B cell (primary cell): ENCODE measurements at regions not wholly inside any gene's neighbourhood (a gene's known extent, or its start where the extent isn't known, plus 50 kb on each side); places are given as distances from the start of the nearest gene placed in this dataset.

Experiments
- ATAC-seq: fragments of 200-7000 bp; cut with Tn5 transposase; one replicate; pipeline ENCODE4 v1.10.0; 2021; ENCODE audit warnings: low read depth, mild to moderate bottlenecking, moderate number of reproducible peaks, moderate library complexity
- CTCF ChIA-PET: fragments of 350-600 bp; sonication (Branson Sonifier 250); formaldehyde crosslinking; loops from one replicate; lab custom pipeline; 2021; ENCODE audit warnings: antibody characterized with exemption, inconsistent platforms; lab: Charles Lee
- POLR2A ChIA-PET: fragments of 350-600 bp; sonication (Branson Sonifier 250); formaldehyde crosslinking; loops from one replicate; lab custom pipeline; 2021; ENCODE audit warnings: antibody characterized with exemption; lab: Charles Lee
- DNase-seq: peaks from one replicate; pipeline ENCODE4 v3.0.0; 2013
- H2AFZ ChIP-seq: 2 replicates; pipeline ENCODE4 v1.6.1; 2012; ENCODE audit warnings: mild to moderate bottlenecking, low read depth, low read length; ENCODE audit not compliant: insufficient read depth, poor library complexity, severe bottlenecking
- H3K27ac ChIP-seq, 2 donors: 1 replicate in 1 of 2; 2 replicates in 1 of 2; pipeline ENCODE4 v1.5.1; 2012 to 2013; ENCODE audit warnings: low read length in 2 of 2, mild to moderate bottlenecking in 2 of 2, moderate library complexity in 1 of 2
- H3K27me3 ChIP-seq, 4 experiments: fragments of 200-600 bp in 1 of 4; sonication (generic) in 1 of 4; replicated peaks in 1 of 4; 1 replicate in 2 of 4; 2 replicates in 2 of 4; pipeline versions ENCODE4 v1.6.1 to v1.7.0; 2013 to 2016; ENCODE audit warnings: low read length in 3 of 4, mild to moderate bottlenecking in 2 of 4, mixed read lengths in 1 of 4, moderate library complexity in 1 of 4; ENCODE audit not compliant: insufficient read depth in 4 of 4, control insufficient read depth in 3 of 4; ENCODE audit errors: control extremely low read depth in 1 of 4
- H3K36me3 ChIP-seq, 2 experiments: replicated peaks in 1 of 2; 1 replicate in 1 of 2; 2 replicates in 1 of 2; pipeline versions ENCODE4 v1.6.1 to v1.7.1; 2013; ENCODE audit warnings: low read length in 1 of 2; ENCODE audit not compliant: insufficient read depth in 2 of 2, control insufficient read depth in 1 of 2; ENCODE audit errors: control extremely low read depth in 1 of 2, extremely low read depth in 1 of 2
- H3K4me1 ChIP-seq, 2 donors: fragments of 200-600 bp in 1 of 2; sonication (generic) in 1 of 2; 1 replicate in 1 of 2; 2 replicates in 1 of 2; pipeline versions ENCODE4 v1.5.1 to v1.6.1; 2013 to 2017; ENCODE audit warnings: low read length in 2 of 2; ENCODE audit not compliant: control insufficient read depth in 2 of 2, insufficient read depth in 2 of 2
- H3K4me2 ChIP-seq: replicated peaks from 2 replicates; pipeline ENCODE3; 2012; ENCODE audit warnings: mild to moderate bottlenecking, low read depth, low read length; ENCODE audit not compliant: poor library complexity, severe bottlenecking
- H3K4me3 ChIP-seq, 5 experiments: fragments of 200-600 bp in 1 of 5; sonication (generic) in 1 of 5; 1 replicate in 3 of 5; 2 replicates in 2 of 5; pipeline versions ENCODE4 v1.5.1 to v1.7.0; 2011 to 2016; ENCODE audit warnings: low read length in 4 of 5, mild to moderate bottlenecking in 4 of 5, low read depth in 2 of 5, control low read depth in 1 of 5, moderate library complexity in 1 of 5; ENCODE audit not compliant: insufficient read depth in 1 of 5; ENCODE audit errors: control extremely low read depth in 1 of 5, extremely low read depth in 1 of 5
- H3K79me2 ChIP-seq: fragments of 200-600 bp; sonication (generic); one replicate; pipeline ENCODE4 v1.6.0; 2016; ENCODE audit warnings: low read length; ENCODE audit not compliant: control insufficient read depth, insufficient read depth
- H3K9ac ChIP-seq: fragments of 200-600 bp; sonication (generic); 2 replicates; pipeline ENCODE4 v1.6.1; 2017; ENCODE audit warnings: mild to moderate bottlenecking, low read length, moderate library complexity
- H3K9me3 ChIP-seq, 3 donors: one replicate each; pipeline versions ENCODE4 v1.6.1 to v1.7.1; 2013; ENCODE audit warnings: low read length in 2 of 3; ENCODE audit not compliant: control insufficient read depth in 2 of 3, insufficient read depth in 1 of 3; ENCODE audit errors: control extremely low read depth in 1 of 3
- H4K20me1 ChIP-seq: 2 replicates; pipeline ENCODE4 v1.6.0; 2012; ENCODE audit warnings: mild to moderate bottlenecking, low read length; ENCODE audit not compliant: insufficient read depth, control insufficient read depth, poor library complexity, severe bottlenecking
- H3K27ac Mint-ChIP-seq: one replicate; pipeline ENCODE4 v1.8.0; 2021; ENCODE audit warnings: mixed read lengths
- H3K27me3 Mint-ChIP-seq: one replicate; pipeline ENCODE4 v1.8.0; 2021; ENCODE audit warnings: mixed read lengths
- H3K4me1 Mint-ChIP-seq: one replicate; pipeline ENCODE4 v1.8.0; 2021; ENCODE audit warnings: mixed read lengths
- H3K4me3 Mint-ChIP-seq: one replicate; pipeline ENCODE4 v1.8.0; 2021; ENCODE audit warnings: mixed read lengths
- H3K9me3 Mint-ChIP-seq: one replicate; pipeline ENCODE4 v1.8.0; 2022; ENCODE audit warnings: mixed read lengths; ENCODE audit not compliant: insufficient read depth
- EZH2 ChIP-seq: IDR thresholded peaks from 2 replicates; pipeline ENCODE4 v1.6.1; 2012; ENCODE audit warnings: borderline replicate concordance, low read depth, mild to moderate bottlenecking, moderate library complexity, low read length; ENCODE audit not compliant: insufficient read depth, poor library complexity, severe bottlenecking
- WGBS: methylation state at CpG from one replicate; pipeline ENCODE4 v1.1.5; 2013; ENCODE audit warnings: missing lambda C conversion rate; ENCODE audit not compliant: insufficient coverage; 5-methylcytosine and 5-hydroxymethylcytosine counted together
- intact Hi-C: fragments of 100-400 bp; cut with micrococcal nuclease; formaldehyde crosslinking; loops from one replicate; pipeline ENCODE4 v1.10.0; 2022
- TF ChIP-seq, protein P1 (sequence below): fragments of 200-600 bp; IDR thresholded peaks from one replicate; pipeline ENCODE4 v1.8.0; 2022; ENCODE audit warnings: antibody characterized with exemption, mild to moderate bottlenecking

DNA sequence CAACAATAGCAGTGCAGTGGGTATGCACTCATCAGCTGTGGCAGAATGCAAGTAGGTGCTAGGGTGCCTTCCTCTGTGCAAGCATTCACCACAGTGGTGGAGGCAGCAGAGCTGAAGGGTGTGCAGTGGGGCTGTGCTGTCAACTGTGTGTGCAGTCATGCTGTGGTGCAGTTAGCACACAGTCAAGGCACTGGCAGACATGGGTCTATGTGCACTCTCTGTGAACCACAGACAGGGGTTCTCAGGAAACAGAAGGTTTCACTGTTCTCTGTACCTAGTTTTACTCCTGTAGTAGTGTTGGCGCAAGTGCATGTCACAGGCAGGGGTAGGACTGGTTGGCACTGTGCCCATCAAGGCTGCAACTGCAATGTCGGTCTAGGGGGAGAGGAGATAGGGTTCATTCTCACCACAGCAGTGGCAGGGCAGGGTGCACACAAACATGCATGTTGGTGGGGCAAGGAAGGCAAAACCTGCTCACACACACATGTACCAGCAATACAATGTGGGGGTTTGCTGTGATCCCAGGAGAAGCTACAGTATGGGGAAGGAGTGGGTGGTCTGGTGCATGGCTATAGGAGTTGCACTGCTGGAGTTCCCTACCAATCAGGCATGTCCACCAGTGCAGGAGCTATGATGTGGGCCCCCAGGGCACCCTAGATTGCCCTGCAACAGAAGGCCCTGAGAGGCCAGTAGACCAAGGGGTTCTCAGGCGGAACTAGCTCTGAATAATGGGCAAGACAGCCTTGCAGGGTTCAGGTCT, 242.7 kb upstream of the DDX18 start:
- no peaks in the 10 kb centered on the region for H3K79me2 ChIP-seq
- Mint-ChIP-seq H3K4me3 (no peak overlapping the region), H3K9me3 (peaks cover 17% of the 10 kb centered on the region), H3K4me1 (no peaks in the 10 kb centered on the region), H3K27ac (no peak overlapping the region), H3K27me3 (no peaks in the 10 kb centered on the region)
- ATAC-seq: no peak
- no peak overlapping the region for H3K4me3 ChIP-seq
- ChIA-PET POLR2A (no interaction called here), CTCF (no interaction called here)
- no peaks in the 10 kb centered on the region for H3K27me3 ChIP-seq
- no peak for DNase-seq
- H3K4me1 ChIP-seq: no peaks in the 10 kb centered on the region
- H3K36me3 ChIP-seq: no peaks in the 10 kb centered on the region
- no peak overlapping the region for H3K9ac ChIP-seq
- H3K4me2 ChIP-seq: no peak overlapping the region
- no peak overlapping the region for H3K27ac ChIP-seq
- no peak overlapping the region for H2AFZ ChIP-seq
- no peaks in the 10 kb centered on the region for H4K20me1 ChIP-seq
- intact Hi-C loops: no loop called here
- H3K9me3 ChIP-seq: peaks cover 0 to 11% (median 1%) of the 10 kb centered on the region in 3 donors
- TF ChIP-seq, protein P1, sequence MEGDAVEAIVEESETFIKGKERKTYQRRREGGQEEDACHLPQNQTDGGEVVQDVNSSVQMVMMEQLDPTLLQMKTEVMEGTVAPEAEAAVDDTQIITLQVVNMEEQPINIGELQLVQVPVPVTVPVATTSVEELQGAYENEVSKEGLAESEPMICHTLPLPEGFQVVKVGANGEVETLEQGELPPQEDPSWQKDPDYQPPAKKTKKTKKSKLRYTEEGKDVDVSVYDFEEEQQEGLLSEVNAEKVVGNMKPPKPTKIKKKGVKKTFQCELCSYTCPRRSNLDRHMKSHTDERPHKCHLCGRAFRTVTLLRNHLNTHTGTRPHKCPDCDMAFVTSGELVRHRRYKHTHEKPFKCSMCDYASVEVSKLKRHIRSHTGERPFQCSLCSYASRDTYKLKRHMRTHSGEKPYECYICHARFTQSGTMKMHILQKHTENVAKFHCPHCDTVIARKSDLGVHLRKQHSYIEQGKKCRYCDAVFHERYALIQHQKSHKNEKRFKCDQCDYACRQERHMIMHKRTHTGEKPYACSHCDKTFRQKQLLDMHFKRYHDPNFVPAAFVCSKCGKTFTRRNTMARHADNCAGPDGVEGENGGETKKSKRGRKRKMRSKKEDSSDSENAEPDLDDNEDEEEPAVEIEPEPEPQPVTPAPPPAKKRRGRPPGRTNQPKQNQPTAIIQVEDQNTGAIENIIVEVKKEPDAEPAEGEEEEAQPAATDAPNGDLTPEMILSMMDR: no peak
- TF ChIP-seq EZH2: no peak
- WGBS: 83% methylated on average over 2 of the region's 3 CpGs

DNA sequence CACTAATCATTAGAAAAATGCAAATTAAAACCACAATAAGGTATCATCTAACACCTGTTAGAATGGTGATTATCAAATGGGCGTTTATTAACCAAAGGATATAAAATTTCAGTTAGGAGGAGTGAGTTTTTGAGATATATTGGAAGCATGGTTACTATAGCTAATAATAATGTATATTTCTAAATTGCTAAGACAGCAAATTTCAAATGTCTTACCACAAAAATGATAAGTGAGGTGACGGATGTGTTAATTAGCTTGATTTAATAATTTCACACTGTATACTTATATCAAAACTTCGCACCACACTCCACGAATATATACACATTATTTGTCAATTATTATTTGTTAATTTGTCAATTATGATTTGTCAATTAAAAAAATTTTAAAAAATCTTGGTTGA, 227.2 kb upstream of the DDX18 start:
- intact Hi-C loops: no loop called here
- H3K4me2 ChIP-seq: no peak overlapping the region
- TF ChIP-seq EZH2: no peak
- TF ChIP-seq, protein P1: no peak

More for the DNA sequence above, 227.2 kb upstream of the DDX18 start:
- H3K9me3 ChIP-seq: peaks cover 0 to 4% (median 0%) of the 10 kb centered on the region in 3 donors
- H3K9ac ChIP-seq: no peak overlapping the region
- DNase-seq (no peak), ATAC-seq (no peak)
- H3K4me1 Mint-ChIP-seq: no peaks in the 10 kb centered on the region
- H3K4me3 Mint-ChIP-seq: no peak overlapping the region
- H3K27me3 ChIP-seq: no peaks in the 10 kb centered on the region
- no peaks in the 10 kb centered on the region for H3K4me1 ChIP-seq
- H3K79me2 ChIP-seq: no peaks in the 10 kb centered on the region
- no peaks in the 10 kb centered on the region for H4K20me1 ChIP-seq
- H3K4me3 ChIP-seq: no peak overlapping the region
- no peak overlapping the region for H3K27ac Mint-ChIP-seq
- no peak overlapping the region for H2AFZ ChIP-seq
- ChIA-PET CTCF (no interaction called here), POLR2A (no interaction called here)
- no CpG with 5 or more reads among the region's 4 CpGs for WGBS
- no peaks in the 10 kb centered on the region for H3K27me3 Mint-ChIP-seq
- H3K36me3 ChIP-seq: no peaks in the 10 kb centered on the region
- no peak overlapping the region for H3K27ac ChIP-seq
- H3K9me3 Mint-ChIP-seq: peaks cover 10% of the 10 kb centered on the region
